ENCODE measurements at regions not wholly inside any gene's neighbourhood (a gene's known extent, or its start where the extent isn't known, plus 50 kb on each side); places are given as distances from the start of the nearest gene placed in this dataset.

DNA sequence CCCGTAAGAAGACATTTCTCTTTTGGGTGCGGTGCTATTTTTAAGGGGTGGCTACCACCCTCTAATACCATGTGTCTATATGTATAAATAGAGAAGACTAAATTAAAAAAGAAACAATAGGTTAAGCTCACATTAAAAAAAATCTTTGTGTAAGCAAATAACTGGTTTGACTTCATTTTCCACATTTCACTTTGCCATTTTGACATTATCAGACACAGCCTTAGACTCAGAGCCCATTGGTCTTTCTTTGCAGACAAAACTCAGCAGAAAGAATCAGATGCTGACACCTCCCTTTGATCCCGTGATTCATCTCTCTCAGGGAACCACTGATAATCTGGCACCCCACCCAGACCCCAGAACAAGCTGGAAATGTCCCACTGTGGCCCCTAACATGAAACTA lies 74.5 kb downstream of the EMX2 start (continued):
- TF ChIP-seq, protein P1, sequence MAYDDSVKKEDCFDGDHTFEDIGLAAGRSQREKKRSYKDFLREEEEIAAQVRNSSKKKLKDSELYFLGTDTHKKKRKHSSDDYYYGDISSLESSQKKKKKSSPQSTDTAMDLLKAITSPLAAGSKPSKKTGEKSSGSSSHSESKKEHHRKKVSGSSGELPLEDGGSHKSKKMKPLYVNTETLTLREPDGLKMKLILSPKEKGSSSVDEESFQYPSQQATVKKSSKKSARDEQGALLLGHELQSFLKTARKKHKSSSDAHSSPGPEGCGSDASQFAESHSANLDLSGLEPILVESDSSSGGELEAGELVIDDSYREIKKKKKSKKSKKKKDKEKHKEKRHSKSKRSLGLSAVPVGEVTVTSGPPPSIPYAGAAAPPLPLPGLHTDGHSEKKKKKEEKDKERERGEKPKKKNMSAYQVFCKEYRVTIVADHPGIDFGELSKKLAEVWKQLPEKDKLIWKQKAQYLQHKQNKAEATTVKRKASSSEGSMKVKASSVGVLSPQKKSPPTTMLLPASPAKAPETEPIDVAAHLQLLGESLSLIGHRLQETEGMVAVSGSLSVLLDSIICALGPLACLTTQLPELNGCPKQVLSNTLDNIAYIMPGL (CRISPR knock-in tag; IDR thresholded peaks at IDR 0.05; ENCODE audit: borderline replicate concordance), result no peak
- TF ChIP-seq FOXS1 (CRISPR knock-in tag; IDR thresholded peaks at IDR 0.05) (no peak), CBX8 (IDR thresholded peaks at IDR 0.05) (no peak)

DNA sequence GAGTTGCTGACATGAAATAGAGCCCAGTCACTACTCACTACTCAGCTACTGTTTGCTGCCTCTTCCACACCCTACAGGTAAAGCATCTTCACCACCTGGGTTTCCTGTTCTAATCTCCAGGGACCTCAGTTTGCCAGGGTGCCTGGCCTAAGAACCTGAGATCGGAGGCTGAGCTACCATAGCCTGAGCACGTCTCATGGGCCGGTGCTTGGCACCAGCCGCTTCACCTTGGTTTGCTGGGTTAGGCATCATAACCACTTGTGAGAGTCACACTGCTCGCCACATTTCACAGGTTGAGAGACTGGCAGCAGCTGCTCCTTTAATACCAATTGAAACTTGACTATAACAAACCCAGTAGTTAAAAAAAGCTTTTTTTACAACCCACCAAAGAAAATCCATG lies 75.1 kb downstream of the EMX2 start:
- 70% methylated on average over 5 of the region's 5 CpGs for WGBS (ENCODE audit: missing lambda C conversion rate)
- no peak for ATAC-seq
- no peak for FAIRE-seq
- H3K9me3 ChIP-seq, result no peaks in the 10 kb centered on the region
- TF ChIP-seq, protein P2, sequence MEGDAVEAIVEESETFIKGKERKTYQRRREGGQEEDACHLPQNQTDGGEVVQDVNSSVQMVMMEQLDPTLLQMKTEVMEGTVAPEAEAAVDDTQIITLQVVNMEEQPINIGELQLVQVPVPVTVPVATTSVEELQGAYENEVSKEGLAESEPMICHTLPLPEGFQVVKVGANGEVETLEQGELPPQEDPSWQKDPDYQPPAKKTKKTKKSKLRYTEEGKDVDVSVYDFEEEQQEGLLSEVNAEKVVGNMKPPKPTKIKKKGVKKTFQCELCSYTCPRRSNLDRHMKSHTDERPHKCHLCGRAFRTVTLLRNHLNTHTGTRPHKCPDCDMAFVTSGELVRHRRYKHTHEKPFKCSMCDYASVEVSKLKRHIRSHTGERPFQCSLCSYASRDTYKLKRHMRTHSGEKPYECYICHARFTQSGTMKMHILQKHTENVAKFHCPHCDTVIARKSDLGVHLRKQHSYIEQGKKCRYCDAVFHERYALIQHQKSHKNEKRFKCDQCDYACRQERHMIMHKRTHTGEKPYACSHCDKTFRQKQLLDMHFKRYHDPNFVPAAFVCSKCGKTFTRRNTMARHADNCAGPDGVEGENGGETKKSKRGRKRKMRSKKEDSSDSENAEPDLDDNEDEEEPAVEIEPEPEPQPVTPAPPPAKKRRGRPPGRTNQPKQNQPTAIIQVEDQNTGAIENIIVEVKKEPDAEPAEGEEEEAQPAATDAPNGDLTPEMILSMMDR (IDR thresholded peaks at IDR 0.05), result no peak
- TF ChIP-seq HOXB5 (CRISPR knock-in tag; IDR thresholded peaks at IDR 0.05) (no peak), FOSB (CRISPR knock-in tag; IDR thresholded peaks at IDR 0.05) (no peak), JUN (IDR thresholded peaks at IDR 0.05) (no peak), KDM5A (IDR thresholded peaks at IDR 0.05) (no peak), POLR2AphosphoS2 (conservative IDR thresholded peaks at IDR 0.05; ENCODE audit: low read length) (no peak), CBX2 (IDR thresholded peaks at IDR 0.05; ENCODE audit: borderline replicate concordance, low read depth) (no peak), ESRRA (IDR thresholded peaks at IDR 0.05; ENCODE audit: borderline replicate concordance, low read length) (no peak), RNF2 (IDR thresholded peaks at IDR 0.05; ENCODE audit: borderline replicate concordance, low read depth) (no peak)
- no peak overlapping the region for H3K27ac ChIP-seq
- ChIA-PET CTCF (interaction anchor here (1.0 kb wide), 1 partner anchor 79 kb away, joined by 4 read pairs; no protein-coding TSS in a partner anchor), POLR2A (no interaction called here)
- no peak overlapping the region for H3K4me2 ChIP-seq
- H3K4me1 ChIP-seq, result no peaks in the 10 kb centered on the region
- H3K4me3 ChIP-seq, result no peak overlapping the region
- no peak for DNase-seq (ENCODE audit: low read depth in 1 of 2, low spot score in 1 of 2)

DNA sequence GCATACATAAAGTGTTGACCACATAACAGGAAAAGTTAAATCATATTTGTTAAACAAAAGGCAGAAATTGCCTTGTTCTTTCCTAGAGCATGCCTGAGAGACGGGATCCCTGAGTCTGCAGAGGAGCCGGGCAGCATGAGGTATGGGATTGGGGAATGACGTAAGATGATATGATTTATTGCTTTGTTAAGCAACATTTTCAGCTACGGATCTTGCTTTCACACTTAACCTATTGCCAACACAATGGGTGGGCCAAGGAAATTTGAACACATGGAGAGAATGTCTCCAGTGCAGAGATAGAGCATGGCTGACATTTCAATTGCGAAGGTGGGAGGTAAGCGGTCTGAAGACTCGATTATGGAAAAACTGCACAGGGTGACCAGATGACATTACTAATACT lies 76.7 kb downstream of the EMX2 start:
- Histone ChIP-seq H3K9me3 (no peaks in the 10 kb centered on the region), H3K27ac (no peak overlapping the region), H3K4me3 (no peak overlapping the region), H3K4me1 (no peaks in the 10 kb centered on the region), H3K4me2 (no peak overlapping the region)
- TF ChIP-seq FOXS1 (CRISPR knock-in tag; IDR thresholded peaks at IDR 0.05) (no peak), HEYL (CRISPR knock-in tag; IDR thresholded peaks at IDR 0.05) (no peak), NR3C1 (IDR thresholded peaks at IDR 0.05) (no peak), MAZ (IDR thresholded peaks at IDR 0.05; ENCODE audit: borderline replicate concordance, low read depth, low read length) (no peak), POLR2AphosphoS2 (conservative IDR thresholded peaks at IDR 0.05; ENCODE audit: low read length) (no peak), EP300 (IDR thresholded peaks at IDR 0.05) (no peak)
- TF ChIP-seq, protein P3, sequence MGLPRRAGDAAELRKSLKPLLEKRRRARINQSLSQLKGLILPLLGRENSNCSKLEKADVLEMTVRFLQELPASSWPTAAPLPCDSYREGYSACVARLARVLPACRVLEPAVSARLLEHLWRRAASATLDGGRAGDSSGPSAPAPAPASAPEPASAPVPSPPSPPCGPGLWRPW (IDR thresholded peaks at IDR 0.05), result no peak
- TF ChIP-seq, protein P4, sequence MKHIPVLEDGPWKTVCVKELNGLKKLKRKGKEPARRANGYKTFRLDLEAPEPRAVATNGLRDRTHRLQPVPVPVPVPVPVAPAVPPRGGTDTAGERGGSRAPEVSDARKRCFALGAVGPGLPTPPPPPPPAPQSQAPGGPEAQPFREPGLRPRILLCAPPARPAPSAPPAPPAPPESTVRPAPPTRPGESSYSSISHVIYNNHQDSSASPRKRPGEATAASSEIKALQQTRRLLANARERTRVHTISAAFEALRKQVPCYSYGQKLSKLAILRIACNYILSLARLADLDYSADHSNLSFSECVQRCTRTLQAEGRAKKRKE (CRISPR knock-in tag; IDR thresholded peaks at IDR 0.05; ENCODE audit: low read depth), result no peak
- TF ChIP-seq, protein P5, sequence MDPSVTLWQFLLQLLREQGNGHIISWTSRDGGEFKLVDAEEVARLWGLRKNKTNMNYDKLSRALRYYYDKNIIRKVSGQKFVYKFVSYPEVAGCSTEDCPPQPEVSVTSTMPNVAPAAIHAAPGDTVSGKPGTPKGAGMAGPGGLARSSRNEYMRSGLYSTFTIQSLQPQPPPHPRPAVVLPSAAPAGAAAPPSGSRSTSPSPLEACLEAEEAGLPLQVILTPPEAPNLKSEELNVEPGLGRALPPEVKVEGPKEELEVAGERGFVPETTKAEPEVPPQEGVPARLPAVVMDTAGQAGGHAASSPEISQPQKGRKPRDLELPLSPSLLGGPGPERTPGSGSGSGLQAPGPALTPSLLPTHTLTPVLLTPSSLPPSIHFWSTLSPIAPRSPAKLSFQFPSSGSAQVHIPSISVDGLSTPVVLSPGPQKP (IDR thresholded peaks at IDR 0.05; ENCODE audit: low read depth, low read length), result no peak
- ATAC-seq, result no peak
- ChIA-PET CTCF (no interaction called here), POLR2A (no interaction called here)
- 70% methylated on average over 7 of the region's 7 CpGs for WGBS (ENCODE audit: missing lambda C conversion rate)
- no peak for FAIRE-seq
- no peak for DNase-seq (ENCODE audit: low read depth in 1 of 2, low spot score in 1 of 2)

All from A549 (cell line).